GM18951 (cell line): ENCODE measurements at regions not wholly inside any gene's neighbourhood (a gene's known extent, or its start where the extent isn't known, plus 50 kb on each side); places are given as distances from the start of the nearest gene placed in this dataset.

Source experiments
- POLR2A ChIP-seq: IDR thresholded peaks from 4 replicates; pipeline ENCODE4 v1.6.1; 2011; ENCODE audit warnings: mild to moderate bottlenecking; ENCODE audit not compliant: insufficient read length, insufficient read depth; ENCODE audit errors: extremely low read depth
- in situ Hi-C: fragments of 300-500 bp; cut with MboI; formaldehyde crosslinking; loops from one replicate; pipeline ENCODE4 v1.12.0; 2022; ENCODE audit warnings: low sequenced_read_pairs, mixed read lengths, inconsistent platforms; ENCODE audit not compliant: unreplicated experiment

DNA sequence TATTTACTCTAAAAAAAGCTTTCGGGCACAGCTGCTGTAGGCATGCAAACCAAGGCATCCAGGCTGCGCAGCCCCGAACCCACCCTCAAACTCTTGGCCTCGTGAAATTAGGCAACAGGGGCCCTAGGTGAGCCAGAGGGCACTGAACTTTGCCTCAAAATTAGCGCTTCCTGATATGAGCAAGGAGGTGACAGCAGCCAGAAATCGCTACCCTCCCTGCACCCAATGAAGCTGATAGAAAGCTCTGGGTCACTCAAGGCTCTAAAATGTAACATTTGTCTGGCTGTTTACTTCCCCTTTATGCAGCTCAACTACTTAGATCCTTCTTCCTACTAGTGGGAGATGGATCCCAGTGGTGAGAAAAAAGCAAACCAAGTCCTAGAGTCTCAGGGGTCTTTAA, 61.8 kb downstream of the PITPNM2 start:
- in situ Hi-C loops, result no loop called here
- no peak for TF ChIP-seq POLR2A

DNA sequence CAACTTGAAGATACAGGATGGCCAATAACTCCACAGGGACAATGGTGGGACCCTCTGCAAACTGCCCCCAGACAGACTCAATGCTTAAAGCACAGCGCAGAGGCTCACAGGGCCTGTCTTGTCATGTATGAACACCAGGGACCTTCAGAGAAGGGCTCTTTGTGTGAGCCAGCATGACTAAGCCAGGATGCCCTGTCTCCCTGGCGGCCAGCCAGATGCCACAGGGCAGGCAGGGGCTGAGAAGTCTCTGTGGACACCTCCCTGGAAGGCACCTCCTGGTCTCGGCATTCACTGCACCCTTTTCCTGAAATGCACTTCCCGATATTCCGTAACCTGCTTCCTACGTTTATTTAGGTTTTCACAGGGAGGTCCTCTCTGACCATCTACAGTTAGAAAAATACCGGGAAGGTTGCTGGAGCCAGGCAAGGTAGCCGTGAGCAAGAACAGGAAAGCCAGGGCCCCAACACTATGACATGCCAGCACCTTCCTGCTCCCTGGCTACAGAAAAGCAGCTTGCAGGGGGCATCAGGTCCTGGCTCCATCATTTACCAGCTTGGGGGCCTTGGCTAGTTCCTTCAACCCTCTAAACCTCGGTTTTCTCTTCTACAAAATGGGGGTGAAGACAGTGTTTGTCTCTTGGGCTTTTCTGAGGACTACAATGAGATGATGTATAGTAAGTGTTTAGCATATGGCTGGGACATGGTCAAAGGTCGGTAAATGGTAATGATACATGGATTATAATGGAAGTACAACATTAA, 65.0 kb downstream of the PITPNM2 start:
- no peak for TF ChIP-seq POLR2A
- in situ Hi-C loops, result no loop called here

DNA sequence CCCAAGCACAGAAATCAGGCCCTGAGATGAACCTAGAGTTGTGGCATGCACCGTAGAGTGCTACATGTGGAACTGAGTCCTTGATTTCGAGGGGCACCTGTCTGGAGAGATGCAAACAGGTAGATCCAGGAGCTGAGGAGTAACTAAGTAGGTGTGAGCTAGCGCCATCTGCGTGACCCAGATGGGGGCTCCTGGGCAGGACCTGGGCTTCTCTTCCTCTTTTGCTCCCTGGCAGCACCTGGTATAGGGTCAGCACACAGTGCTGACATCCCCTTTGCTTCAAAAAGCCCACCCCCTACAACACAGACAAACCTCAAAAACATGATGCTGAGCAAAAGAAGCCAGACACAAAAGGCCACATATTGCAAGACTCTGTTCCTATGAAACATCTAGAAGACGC, 65.8 kb downstream of the PITPNM2 start:
- TF ChIP-seq POLR2A, result no peak
- in situ Hi-C loops, result no loop called here

DNA sequence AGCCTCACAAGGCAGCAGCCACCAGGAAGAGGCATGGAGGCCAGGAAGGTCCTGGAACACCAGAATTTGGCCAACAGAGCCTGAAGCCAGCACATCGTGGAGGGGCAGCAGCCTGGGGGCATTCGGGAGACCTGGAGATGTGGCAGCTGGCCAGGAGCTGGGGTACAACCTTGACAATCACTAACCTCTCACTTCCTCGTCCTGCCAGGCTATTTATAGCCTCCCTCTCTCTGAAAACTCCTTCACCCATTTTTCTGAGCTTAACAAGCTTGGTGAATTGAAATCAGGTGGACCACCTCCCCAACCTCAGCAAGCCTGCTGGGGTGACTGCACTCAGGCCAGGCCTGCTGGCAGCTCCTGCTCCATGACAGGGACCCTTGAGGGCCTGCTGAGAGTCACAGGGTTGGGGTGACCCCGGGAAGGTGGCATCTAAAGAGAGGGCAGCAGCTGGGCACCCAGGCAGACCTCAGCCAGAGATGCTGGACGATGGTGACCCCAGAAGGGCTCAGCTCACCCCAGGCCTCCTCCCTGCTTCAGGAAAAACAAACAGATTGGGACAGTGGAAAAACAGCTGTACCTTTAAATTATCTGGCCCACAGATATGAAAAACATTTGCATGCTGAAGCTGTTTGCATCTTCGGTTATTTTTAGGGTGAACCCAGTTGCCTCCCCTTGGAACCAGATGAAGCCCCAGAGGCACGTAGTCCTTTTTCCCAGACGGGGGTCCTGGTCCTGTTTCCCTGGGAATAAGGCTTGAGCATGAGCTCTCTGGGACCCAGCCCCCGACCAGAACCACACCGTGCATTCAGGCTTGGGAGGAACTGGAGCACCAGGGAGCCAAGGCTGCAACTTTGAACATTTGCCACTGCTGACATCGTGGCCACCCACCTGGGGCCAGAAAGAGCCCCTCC, 67.0 kb downstream of the PITPNM2 start:
- in situ Hi-C loops, result no loop called here
- TF ChIP-seq POLR2A, result peak; percentile 38

DNA sequence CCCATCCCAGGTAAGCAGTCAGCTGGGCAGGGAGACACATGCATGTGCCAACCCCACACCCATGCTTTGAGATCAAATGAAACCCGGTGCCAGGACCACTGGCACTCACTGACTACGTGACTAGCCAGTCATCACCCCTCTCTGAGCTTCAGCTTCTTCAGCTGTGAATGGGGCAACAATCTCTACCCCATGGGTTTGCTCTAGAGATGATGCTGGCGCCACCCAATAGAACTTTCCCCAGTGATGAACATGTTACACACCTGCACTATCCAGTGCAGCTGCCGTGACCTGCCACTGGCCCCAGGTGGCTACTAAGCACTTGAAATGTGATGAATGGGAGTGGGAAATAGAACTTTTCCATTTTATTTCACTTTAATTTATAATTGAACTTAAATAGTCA, 70.3 kb downstream of the PITPNM2 start:
- TF ChIP-seq POLR2A, result no peak
- in situ Hi-C loops, result no loop called here

DNA sequence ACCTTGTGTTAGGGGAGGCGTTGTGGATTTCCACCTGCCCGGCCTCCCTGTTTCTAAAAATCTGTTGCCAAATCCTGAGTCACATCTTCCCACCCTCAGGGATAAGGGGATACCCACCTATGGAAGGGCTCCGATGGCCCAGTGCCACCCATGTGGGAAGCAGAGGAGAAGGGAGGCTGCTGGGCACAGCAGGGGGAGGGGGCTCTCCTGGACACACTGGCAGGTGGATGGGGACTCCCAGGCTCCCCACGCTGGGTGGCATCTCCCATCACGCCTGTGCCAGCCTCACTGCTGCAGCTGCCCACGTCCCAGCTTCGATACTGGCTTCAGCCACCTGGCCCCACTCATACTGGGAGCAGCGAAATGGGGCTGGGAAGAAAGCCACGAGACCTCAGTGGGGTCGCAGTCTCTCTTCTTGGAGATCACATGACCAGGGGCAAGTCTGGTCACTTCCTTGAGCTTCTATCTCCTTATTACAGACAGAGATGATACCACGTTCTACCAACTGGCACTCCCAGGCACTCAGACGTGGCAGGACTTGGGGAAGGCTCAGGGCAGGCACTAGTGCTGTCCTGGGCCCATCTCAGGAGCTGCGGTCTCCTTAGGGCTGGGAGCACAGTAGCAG, 72.2 kb downstream of the PITPNM2 start:
- in situ Hi-C loops, result no loop called here

DNA sequence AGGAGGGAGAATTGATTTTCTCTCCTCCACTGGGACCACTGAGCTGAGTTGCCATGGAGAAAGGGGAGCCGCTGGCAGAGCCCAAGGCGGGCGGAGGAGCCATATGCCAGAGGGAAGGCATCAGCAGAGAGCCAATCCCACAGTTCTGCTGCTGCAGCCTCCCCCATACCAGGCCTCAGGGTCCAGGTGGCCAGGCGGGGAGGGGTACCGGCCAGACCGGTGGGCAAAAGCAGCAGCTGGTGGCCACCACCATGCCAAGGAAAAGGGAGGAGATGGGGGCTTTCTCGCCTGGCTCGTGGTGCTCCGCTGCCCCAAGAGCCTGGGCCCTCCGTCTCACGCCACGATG, 72.8 kb downstream of the PITPNM2 start:
- no peak for TF ChIP-seq POLR2A
- in situ Hi-C loops, result no loop called here

More for the DNA sequence above, 72.2 kb downstream of the PITPNM2 start:
- TF ChIP-seq POLR2A, result no peak

DNA sequence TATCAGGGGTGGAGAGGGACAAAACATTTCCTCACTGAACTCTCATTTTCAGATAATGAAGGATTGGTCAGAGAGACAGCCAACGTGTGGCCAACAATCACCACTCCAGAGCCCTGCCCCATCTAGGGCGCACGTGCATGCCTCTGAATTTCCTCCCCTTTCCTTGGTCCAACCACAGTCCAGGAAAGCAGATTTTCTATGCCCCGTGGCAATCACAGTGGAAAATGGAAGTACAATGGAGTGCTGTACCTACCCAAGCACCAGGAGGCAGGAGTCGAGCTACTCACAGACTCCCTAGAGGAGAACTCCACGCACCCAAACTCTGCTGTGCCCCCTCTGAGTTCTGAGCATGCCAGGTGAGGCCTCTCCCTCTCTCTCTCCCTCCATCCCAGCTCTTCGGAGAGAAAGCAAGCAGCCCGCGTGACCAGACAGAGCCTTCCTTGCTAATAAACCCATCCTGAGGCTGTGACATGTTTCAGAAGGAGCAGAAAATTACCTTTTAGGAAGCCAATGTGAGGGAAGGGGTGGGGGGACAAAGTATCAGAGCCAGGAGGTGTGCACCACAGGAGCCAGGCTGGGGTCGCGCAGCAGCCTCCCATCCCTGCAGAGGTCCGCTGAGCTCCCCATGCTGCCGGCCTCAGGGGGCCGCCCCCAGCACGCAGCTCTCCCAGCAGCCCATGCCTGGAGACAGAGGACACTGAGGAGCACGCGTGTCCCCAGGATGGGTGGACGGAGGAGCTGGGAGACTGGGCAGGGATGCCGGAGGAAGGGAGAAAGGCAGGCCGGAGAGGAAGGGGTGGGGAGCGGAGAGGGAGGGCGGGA, 73.4 kb downstream of the PITPNM2 start:
- in situ Hi-C loops, result no loop called here
- no peak for TF ChIP-seq POLR2A

DNA sequence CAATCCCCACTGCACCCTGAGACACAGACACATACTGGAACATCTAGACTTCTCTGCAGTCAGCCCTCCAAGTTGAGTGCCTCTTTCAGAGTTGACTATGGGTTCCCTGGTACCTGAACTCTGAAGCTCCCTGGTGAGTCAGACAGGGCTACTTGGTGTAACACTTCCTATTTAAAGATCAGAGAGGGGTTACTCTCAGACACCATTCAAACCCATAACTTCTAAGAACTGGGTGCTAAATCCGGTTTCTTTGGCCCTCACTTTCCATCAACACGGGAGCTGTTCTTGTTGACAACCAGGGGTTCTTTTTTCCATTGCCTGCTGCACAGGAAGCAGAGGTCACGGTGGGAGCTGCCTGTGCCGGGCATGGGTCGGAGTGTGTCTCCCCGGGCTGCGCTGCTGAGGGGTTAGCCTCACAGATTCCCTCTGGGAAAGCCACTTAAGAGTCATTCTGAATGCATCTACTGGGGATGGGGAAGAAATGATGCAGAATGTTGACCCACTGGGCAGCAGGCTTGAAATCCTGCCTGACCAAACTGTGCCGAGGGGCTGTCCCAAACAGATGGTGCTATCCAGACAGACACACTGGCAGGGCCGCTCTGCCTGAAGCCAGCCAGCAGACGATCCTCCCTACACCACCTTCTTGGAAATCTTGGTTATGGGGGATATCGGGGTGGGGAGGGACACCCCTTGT, 74.1 kb downstream of the PITPNM2 start:
- TF ChIP-seq POLR2A, result no peak
- in situ Hi-C loops, result no loop called here

DNA sequence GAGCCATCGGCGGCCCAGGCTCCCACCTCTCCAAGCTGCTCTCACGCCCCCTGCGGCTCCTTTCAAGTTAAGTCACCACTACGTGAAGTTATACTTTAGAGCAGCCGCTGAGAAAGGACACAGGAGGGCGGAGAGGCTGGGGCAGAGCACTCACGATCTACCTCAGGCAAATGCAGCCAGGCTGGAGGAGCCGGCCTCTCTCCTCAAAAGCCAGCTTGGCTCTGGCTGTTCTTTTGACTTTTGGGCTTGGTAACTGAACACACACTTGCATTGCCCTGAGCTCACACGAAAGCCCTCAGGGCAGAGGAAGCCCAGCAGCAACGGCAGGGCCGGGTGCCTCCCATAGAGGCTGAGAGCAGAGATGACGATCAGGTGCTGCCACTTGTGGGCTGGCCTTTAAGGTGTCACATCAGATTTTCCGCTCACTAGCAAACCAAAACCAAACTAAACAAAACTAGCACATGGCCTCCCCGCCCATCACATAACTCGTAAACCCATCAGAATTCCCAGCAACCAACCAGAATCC, 75.2 kb downstream of the PITPNM2 start:
- in situ Hi-C loops, result no loop called here

DNA sequence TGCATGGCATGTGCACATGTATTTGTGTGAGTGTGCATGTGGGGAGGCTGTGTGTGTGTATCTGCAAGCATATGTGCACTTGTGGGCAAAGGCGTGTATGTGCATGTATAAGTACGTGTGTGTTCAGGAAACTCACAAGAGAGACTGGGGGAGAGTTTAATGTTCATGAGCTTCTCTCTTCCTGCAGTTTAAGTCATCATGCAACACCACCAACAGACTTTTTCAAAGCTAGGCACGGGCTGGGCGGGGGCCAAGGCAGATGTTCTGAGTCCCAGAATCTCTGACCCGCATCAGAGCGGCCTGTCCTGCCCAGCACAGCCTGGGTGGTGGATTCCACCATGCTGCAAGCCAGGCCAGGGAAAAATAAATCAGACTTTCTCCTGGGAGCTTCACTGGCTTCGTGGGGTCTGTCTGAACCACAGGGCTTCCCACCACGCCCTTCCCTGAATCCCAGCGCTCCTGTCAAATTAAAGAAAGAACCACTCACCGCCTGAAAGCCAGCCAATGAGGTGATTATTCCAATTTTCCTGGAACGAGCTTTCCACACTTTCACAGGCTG, 75.7 kb downstream of the PITPNM2 start:
- in situ Hi-C loops, result no loop called here
- no peak for TF ChIP-seq POLR2A

More for the DNA sequence above, 75.2 kb downstream of the PITPNM2 start:
- no peak for TF ChIP-seq POLR2A
